ENCODE measurements at regions not wholly inside any gene's neighbourhood (a gene's known extent, or its start where the extent isn't known, plus 50 kb on each side); places are given as distances from the start of the nearest gene placed in this dataset.

DNA sequence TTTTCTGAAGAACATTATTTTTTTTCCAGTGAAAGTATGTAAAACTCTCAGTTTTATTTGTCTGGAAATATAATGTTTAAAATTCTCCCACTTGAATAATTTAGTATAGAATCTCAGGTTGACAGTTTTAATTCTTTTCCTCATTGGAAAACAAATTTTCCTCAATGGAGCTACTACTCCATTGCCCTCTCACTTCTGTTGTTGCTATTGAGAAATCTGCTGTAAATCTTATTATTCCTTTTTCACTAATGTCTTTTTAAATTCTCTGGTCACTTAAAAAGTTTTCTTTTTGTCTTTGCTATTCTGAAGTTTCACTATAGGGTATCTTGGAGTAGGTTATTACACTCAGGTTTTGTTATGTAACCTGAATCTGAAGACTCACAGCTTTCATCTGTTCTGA lies 216.1 kb upstream of the PMFBP1 start:
- no peak overlapping the region for H3K23ac ChIP-seq (ENCODE audit: insufficient read length)
- H3K4me3 ChIP-seq (ENCODE audit: extremely low read depth in 1 of 4, insufficient read depth in 2 of 4, low read depth in 3 of 4, low read length in 4 of 4): no peak overlapping the region
- FAIRE-seq: no peak
- no peak for DNase-seq (ENCODE audit: low read depth in 1 of 2, low spot score in 2 of 2)
- H2BK20ac ChIP-seq (ENCODE audit: low read length): no peak overlapping the region
- H3K9ac ChIP-seq (replicated peaks in 1 of 4; ENCODE audit: extremely low read depth in 1 of 4, low read depth in 3 of 4, low read length in 3 of 4): no peak overlapping the region
- no peaks in the 10 kb centered on the region for H4K20me1 ChIP-seq (replicated peaks in 1 of 2; ENCODE audit: control insufficient read depth in 1 of 2, insufficient read depth in 2 of 2, low read length in 2 of 2)
- no peaks in the 10 kb centered on the region for H3K27me3 ChIP-seq (replicated peaks in 1 of 4; ENCODE audit: control insufficient read depth in 3 of 4, extremely low read depth in 1 of 4, insufficient read depth in 3 of 4, low read length in 3 of 4)
- H3K18ac ChIP-seq (ENCODE audit: extremely low read depth, low read length): no peak overlapping the region
- no peak overlapping the region for H3K27ac ChIP-seq (ENCODE audit: low read depth, low read length)
- H2BK5ac ChIP-seq (ENCODE audit: low read depth, low read length): no peak overlapping the region
- no peak overlapping the region for H4K91ac ChIP-seq (replicated peaks; ENCODE audit: insufficient read length, low read length)
- no peaks in the 10 kb centered on the region for H3K4me1 ChIP-seq (replicated peaks in 1 of 4; ENCODE audit: control insufficient read depth in 3 of 4, insufficient read depth in 4 of 4, low read length in 3 of 4)
- no peak overlapping the region for H3K4me2 ChIP-seq (ENCODE audit: insufficient read depth in 1 of 2, low read depth in 2 of 2, low read length in 2 of 2)
- H4K5ac ChIP-seq (ENCODE audit: insufficient read length, low read depth, low read length): no peak overlapping the region
- no peak overlapping the region for H3K14ac ChIP-seq (ENCODE audit: insufficient read length)
- H2BK12ac ChIP-seq (ENCODE audit: low read depth, low read length): no peak overlapping the region
- H3K23me2 ChIP-seq (ENCODE audit: low read depth, low read length): no peaks in the 10 kb centered on the region
- CTCF ChIA-PET (ENCODE audit: partially characterized antibody): interaction anchor here (0.9 to 3.3 kb wide), 2 partner anchors 13 to 199 kb away, joined by 3 to 13 read pairs; no protein-coding TSS in a partner anchor
- no peak overlapping the region for H2BK120ac ChIP-seq (replicated peaks; ENCODE audit: low read depth, low read length)
- no peak overlapping the region for H2BK15ac ChIP-seq (ENCODE audit: low read length)
- POLR2A ChIA-PET (ENCODE audit: partially characterized antibody): interaction anchor here (2.6 kb wide), 1 partner anchor 11 kb away, joined by 8 read pairs; no protein-coding TSS in a partner anchor
- peaks cover 0 to 3% (median 1%) of the 10 kb centered on the region in 4 experiments; a peak in 3 of 8 replicates for H3K36me3 ChIP-seq (ENCODE audit: control insufficient read depth in 2 of 4, insufficient read depth in 4 of 4, low read length in 3 of 4)
- no peaks in the 10 kb centered on the region for H3K79me1 ChIP-seq (ENCODE audit: low read depth, low read length)
- no peak overlapping the region for H4K8ac ChIP-seq (ENCODE audit: extremely low read depth, insufficient read depth, low read length)
- H2AK5ac ChIP-seq (ENCODE audit: low read depth, low read length): no peak overlapping the region
- H3K9me3 ChIP-seq (ENCODE audit: insufficient read depth in 2 of 2, low read depth in 1 of 2, low read length in 1 of 2): peaks cover 3 to 4% of the 10 kb centered on the region in 2 experiments; a peak in 2 of 4 replicates
- H3K4ac ChIP-seq (replicated peaks; ENCODE audit: insufficient read length, low read depth, low read length): no peak overlapping the region
- no peak overlapping the region for H3K56ac ChIP-seq (replicated peaks; ENCODE audit: insufficient read length, low read depth, low read length)
- no peaks in the 10 kb centered on the region for H3K79me2 ChIP-seq (ENCODE audit: control insufficient read depth in 1 of 2, insufficient read depth in 2 of 2, low read length in 2 of 2)
- H2AFZ ChIP-seq (ENCODE audit: low read length): no peak overlapping the region
- TF ChIP-seq SAP30 (IDR thresholded peaks at IDR 0.05; ENCODE audit: insufficient read depth, insufficient replicate concordance, low read length): no peak
- no peak for TF ChIP-seq YY1 (IDR thresholded peaks at IDR 0.05; ENCODE audit: low read depth, low read length)
- TF ChIP-seq CBX8 (IDR thresholded peaks at IDR 0.05; ENCODE audit: borderline replicate concordance, low read depth, low read length): no peak
- TF ChIP-seq, protein P1, sequence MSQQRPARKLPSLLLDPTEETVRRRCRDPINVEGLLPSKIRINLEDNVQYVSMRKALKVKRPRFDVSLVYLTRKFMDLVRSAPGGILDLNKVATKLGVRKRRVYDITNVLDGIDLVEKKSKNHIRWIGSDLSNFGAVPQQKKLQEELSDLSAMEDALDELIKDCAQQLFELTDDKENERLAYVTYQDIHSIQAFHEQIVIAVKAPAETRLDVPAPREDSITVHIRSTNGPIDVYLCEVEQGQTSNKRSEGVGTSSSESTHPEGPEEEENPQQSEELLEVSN (IDR thresholded peaks at IDR 0.05): no peak
- no peak for TF ChIP-seq RXRA (IDR thresholded peaks at IDR 0.05; ENCODE audit: insufficient read depth, low read depth, low read length)
- TF ChIP-seq TAF1 (IDR thresholded peaks at IDR 0.05; ENCODE audit: low read depth, low read length): no peak
- TF ChIP-seq NRF1 (IDR thresholded peaks at IDR 0.05; ENCODE audit: low read depth, low read length): no peak
- no peak for TF ChIP-seq SIN3A (conservative IDR thresholded peaks at IDR 0.05 in 1 of 2, IDR thresholded peaks at IDR 0.05 in 1 of 2; ENCODE audit: low read depth in 1 of 2, low read length in 2 of 2)
